ENCODE measurements at regions not wholly inside any gene's neighbourhood (a gene's known extent, or its start where the extent isn't known, plus 50 kb on each side); places are given as distances from the start of the nearest gene placed in this dataset.
"Not testable (repeated sequence)": the region's sequence is repeated elsewhere in the genome, so short reads cannot be mapped to it uniquely, and the experiment has no call there.

GRCh38 chr10:33073641-33074415, 115.8 kb upstream of the ITGB1 start:
- no peak for DNase-seq (ENCODE audit: low read depth in 4 of 4, low spot score in 2 of 4)

GRCh38 chr10:33071857-33072256, 113.8 kb upstream of the ITGB1 start:
- DNase-seq (ENCODE audit: low read depth in 4 of 4, low spot score in 2 of 4) = no peak

- DNase-seq (ENCODE audit: low read depth in 4 of 4, low spot score in 2 of 4) = no peak
These were observed 112.1 kb upstream of the ITGB1 start for GRCh38 chr10:33070101-33070500.

GRCh38 chr10:33067917-33068316, 109.9 kb upstream of the ITGB1 start:
- DNase-seq (ENCODE audit: low read depth in 4 of 4, low spot score in 2 of 4) = no peak

GRCh38 chr10:33067481-33067880, 109.5 kb upstream of the ITGB1 start:
- no peak for DNase-seq (ENCODE audit: low read depth in 4 of 4, low spot score in 2 of 4)

- no peak for DNase-seq (ENCODE audit: low read depth in 4 of 4, low spot score in 2 of 4)
These were observed 108.7 kb upstream of the ITGB1 start for GRCh38 chr10:33066558-33067236.

- DNase-seq (ENCODE audit: low read depth in 4 of 4, low spot score in 2 of 4) = no peak
These were observed 107.1 kb upstream of the ITGB1 start for GRCh38 chr10:33065111-33065510.

- DNase-seq (ENCODE audit: low read depth in 4 of 4, low spot score in 2 of 4) = no peak
These were observed 106.7 kb upstream of the ITGB1 start for GRCh38 chr10:33064706-33065105.

- DNase-seq (ENCODE audit: low read depth in 4 of 4, low spot score in 2 of 4) = no peak
These were observed 99.6 kb upstream of the ITGB1 start for GRCh38 chr10:33057620-33058019.

GRCh38 chr10:33056828-33057596, 99.0 kb upstream of the ITGB1 start:
- DNase-seq (ENCODE audit: low read depth in 4 of 4, low spot score in 2 of 4) = no peak

- no peak for DNase-seq (ENCODE audit: low read depth in 4 of 4, low spot score in 2 of 4)
These were observed 97.6 kb upstream of the ITGB1 start for GRCh38 chr10:33055625-33056024.

- DNase-seq (ENCODE audit: low read depth in 4 of 4, low spot score in 2 of 4) = no peak
These were observed 95.1 kb upstream of the ITGB1 start for GRCh38 chr10:33052915-33053810.

GRCh38 chr10:33052263-33052875, 94.3 kb upstream of the ITGB1 start:
- DNase-seq (ENCODE audit: low read depth in 4 of 4, low spot score in 2 of 4) = no peak

GRCh38 chr10:33049963-33050920, 92.2 kb upstream of the ITGB1 start:
- DNase-seq (ENCODE audit: low read depth in 4 of 4, low spot score in 2 of 4) = not testable (repeated sequence)

- DNase-seq (ENCODE audit: low read depth in 4 of 4, low spot score in 2 of 4) = no peak
These were observed 90.2 kb upstream of the ITGB1 start for GRCh38 chr10:33048223-33048622.

- no peak for DNase-seq (ENCODE audit: low read depth in 4 of 4, low spot score in 2 of 4)
These were observed 89.6 kb upstream of the ITGB1 start for GRCh38 chr10:33047655-33048054.

GRCh38 chr10:33046792-33047191, 88.8 kb upstream of the ITGB1 start:
- no peak for DNase-seq (ENCODE audit: low read depth in 4 of 4, low spot score in 2 of 4)

- DNase-seq (ENCODE audit: low read depth in 4 of 4, low spot score in 2 of 4) = no peak
These were observed 87.4 kb upstream of the ITGB1 start for GRCh38 chr10:33045421-33045820.

GRCh38 chr10:33042565-33042964, 84.5 kb upstream of the ITGB1 start:
- no peak for DNase-seq (ENCODE audit: low read depth in 4 of 4, low spot score in 2 of 4)

All from left renal cortex interstitium (tissue), 4 donors.